ENCODE measurements at regions not wholly inside any gene's neighbourhood (a gene's known extent, or its start where the extent isn't known, plus 50 kb on each side); places are given as distances from the start of the nearest gene placed in this dataset.

DNA sequence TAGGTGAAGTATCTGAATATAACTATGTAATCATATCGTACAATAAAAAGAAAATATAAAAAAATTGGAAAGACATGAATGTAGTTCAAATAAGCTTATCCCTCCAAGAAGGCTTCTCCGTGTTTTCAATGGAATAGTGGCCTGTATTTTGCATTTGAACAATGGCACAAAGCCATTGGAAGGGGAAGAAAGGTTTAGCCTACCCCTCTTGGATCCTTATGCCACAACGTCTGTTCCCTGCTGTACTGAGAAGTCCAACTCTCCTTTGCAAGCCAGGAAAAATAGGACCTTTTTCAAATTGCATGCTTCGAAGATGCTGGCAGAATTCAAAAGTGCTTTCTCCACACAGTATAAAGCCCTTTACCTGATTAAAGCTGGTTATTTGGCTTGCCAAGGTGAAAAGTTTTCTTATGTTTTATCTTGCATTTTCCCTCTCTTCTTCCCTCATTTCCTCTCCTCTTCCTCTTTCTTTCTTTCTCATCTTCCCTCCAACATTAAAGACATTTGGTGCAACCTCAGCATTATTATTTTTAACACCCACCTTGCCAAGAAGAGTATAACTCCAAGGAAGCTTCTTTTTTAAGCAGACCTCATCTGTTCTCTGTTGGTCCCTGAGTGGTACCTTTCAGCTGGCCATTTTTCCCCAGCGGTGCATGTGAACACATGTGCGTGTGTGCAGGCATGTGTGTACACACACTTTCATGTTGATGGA lies 968.6 kb upstream of the RBFOX1 start:
- TF ChIP-seq, protein P1, sequence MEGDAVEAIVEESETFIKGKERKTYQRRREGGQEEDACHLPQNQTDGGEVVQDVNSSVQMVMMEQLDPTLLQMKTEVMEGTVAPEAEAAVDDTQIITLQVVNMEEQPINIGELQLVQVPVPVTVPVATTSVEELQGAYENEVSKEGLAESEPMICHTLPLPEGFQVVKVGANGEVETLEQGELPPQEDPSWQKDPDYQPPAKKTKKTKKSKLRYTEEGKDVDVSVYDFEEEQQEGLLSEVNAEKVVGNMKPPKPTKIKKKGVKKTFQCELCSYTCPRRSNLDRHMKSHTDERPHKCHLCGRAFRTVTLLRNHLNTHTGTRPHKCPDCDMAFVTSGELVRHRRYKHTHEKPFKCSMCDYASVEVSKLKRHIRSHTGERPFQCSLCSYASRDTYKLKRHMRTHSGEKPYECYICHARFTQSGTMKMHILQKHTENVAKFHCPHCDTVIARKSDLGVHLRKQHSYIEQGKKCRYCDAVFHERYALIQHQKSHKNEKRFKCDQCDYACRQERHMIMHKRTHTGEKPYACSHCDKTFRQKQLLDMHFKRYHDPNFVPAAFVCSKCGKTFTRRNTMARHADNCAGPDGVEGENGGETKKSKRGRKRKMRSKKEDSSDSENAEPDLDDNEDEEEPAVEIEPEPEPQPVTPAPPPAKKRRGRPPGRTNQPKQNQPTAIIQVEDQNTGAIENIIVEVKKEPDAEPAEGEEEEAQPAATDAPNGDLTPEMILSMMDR (IDR thresholded peaks at IDR 0.05; ENCODE audit: insufficient read depth, low read length, missing control alignments): no peak
- no peak overlapping the region for H3K4me3 ChIP-seq (ENCODE audit: low read depth, low read length)
- ChIA-PET POLR2A (no interaction called here), CTCF (no interaction called here)
- no peak for DNase-seq (ENCODE audit: low read depth, low spot score)

DNA sequence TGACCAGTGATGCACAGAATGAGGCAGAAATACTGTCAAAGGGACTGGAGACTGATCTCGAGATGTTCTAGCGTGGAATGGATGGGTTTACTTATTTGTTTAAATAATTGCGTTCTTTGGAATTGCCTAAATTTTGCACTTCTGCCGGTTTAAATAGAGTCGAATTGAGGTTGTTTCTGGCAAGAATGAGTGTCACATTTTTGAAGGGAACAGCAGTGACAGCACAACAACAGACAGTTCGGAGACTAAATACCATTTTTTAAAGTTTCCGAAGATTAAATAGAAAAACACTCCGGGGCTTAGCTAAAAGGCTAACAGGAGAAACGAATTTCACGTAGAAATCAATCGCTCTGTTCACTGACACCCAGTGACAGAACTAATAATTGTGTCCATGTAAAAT lies 969.2 kb upstream of the RBFOX1 start:
- no peak overlapping the region for H3K4me3 ChIP-seq (ENCODE audit: low read depth, low read length)
- no peak for DNase-seq (ENCODE audit: low read depth, low spot score)
- TF ChIP-seq, protein P1 (IDR thresholded peaks at IDR 0.05; ENCODE audit: insufficient read depth, low read length, missing control alignments): no peak
- ChIA-PET CTCF (no interaction called here), POLR2A (no interaction called here)

DNA sequence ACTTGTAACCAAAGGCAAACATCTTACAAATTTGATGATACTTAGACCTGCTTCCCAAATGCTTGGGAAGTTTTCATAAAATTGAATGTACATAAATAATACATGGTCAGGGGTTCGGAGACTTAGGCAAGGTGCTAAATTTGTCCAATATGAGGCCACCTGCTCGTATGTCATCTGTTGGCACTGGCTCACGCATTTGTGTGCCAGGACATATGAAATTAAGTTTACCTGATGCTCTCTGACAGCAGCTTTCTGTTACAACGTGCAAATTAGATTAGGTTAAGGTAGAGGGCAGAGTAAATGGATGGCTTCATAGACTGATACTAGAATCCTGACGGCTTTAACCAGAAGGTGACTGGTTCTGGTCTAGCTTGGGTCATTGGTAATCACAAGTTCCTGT lies 970.3 kb upstream of the RBFOX1 start:
- ChIA-PET CTCF (no interaction called here), POLR2A (no interaction called here)
- no peak overlapping the region for H3K4me3 ChIP-seq (ENCODE audit: low read depth, low read length)
- DNase-seq (ENCODE audit: low read depth, low spot score): no peak
- TF ChIP-seq, protein P1 (IDR thresholded peaks at IDR 0.05; ENCODE audit: insufficient read depth, low read length, missing control alignments): no peak

DNA sequence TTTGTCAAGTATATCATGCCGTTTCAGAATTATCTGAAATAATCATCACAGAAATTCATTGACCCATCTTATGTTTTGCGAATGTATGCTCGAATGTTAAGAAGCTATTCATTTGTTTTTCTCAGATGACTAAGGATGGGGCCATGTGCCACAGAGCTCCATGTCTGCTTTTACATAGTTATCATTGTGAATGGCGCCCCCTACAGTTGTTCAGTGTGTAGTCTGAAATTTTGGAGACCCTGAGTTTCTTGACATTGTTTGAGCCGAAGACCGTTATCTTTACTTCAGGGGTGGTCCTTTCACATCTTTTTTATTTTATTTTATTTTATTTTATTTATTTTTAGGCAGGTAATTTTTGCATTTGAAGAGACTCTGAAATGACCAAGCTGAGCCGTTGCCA lies 972.0 kb upstream of the RBFOX1 start:
- DNase-seq (ENCODE audit: low read depth, low spot score): no peak
- TF ChIP-seq, protein P1 (IDR thresholded peaks at IDR 0.05; ENCODE audit: insufficient read depth, low read length, missing control alignments): no peak
- POLR2A ChIA-PET: interaction anchor here (0.6 kb wide), 1 partner anchor 1397 kb away, joined by 3 read pairs; no protein-coding TSS in a partner anchor
- H3K4me3 ChIP-seq (ENCODE audit: low read depth, low read length): no peak overlapping the region
- CTCF ChIA-PET: no interaction called here

DNA sequence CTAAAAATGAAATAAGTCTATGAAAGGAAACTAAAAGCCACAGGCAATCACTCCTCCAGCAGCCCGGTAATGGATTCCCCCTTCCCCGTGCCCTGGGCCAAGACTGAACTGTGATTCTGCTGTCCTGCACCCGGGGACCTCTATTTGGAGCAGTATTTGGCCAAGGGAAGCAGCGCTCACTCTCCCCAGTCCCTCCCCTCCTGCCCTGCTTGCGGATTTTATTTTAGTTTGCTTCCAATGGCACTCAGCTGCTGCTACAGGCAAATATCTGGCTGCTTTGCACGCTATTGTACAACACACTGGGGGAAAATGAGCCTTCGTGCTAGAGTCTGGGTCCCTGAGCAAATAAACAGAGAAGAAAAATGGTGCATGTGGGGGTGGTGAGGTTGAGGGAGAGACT lies 975.7 kb upstream of the RBFOX1 start:
- POLR2A ChIA-PET: no interaction called here

DNA sequence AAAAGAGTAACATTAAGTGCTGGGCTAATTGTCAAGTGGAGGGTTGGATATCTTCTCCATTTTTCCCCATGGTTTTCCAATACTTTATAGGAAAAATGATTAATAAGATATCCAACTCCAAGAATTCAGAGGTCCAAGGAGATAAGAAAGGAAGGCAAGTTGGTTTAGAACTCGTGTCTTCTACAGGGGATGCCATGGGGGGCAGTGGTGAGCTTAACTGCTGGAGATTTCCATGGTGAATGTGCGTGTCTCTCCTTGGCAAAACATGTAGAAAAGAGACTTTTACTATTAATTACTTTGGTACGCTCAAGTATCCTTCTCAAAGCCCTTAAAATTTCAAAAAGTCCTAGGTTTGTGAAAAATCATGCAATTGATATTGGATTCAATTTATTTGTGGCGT lies 982.9 kb upstream of the RBFOX1 start:
- no peak overlapping the region for H3K4me3 ChIP-seq (ENCODE audit: low read depth, low read length)
- POLR2A ChIA-PET: no interaction called here
- no peak for DNase-seq (ENCODE audit: low read depth, low spot score)
- TF ChIP-seq, protein P1 (IDR thresholded peaks at IDR 0.05; ENCODE audit: insufficient read depth, low read length, missing control alignments): no peak
- CTCF ChIA-PET: no interaction called here

More for the DNA sequence above, 975.7 kb upstream of the RBFOX1 start:
- TF ChIP-seq, protein P1 (IDR thresholded peaks at IDR 0.05; ENCODE audit: insufficient read depth, low read length, missing control alignments): no peak
- no peak for DNase-seq (ENCODE audit: low read depth, low spot score)
- H3K4me3 ChIP-seq (ENCODE audit: low read depth, low read length): no peak overlapping the region
- CTCF ChIA-PET: no interaction called here

Data from AG04449 (cell line).